Forelimb muscle (tissue), 1 donor: ENCODE measurements at regions not wholly inside any gene's neighbourhood (a gene's known extent, or its start where the extent isn't known, plus 50 kb on each side); places are given as distances from the start of the nearest gene placed in this dataset.
"Not testable (repeated sequence)": the region's sequence is repeated elsewhere in the genome, so short reads cannot be mapped to it uniquely, and the experiment has no call there.

ENCODE experiments used
- DNase-seq: peaks from one replicate; pipeline ENCODE4 v3.0.0-alpha.2; 2013; ENCODE audit warnings: low read depth

DNA sequence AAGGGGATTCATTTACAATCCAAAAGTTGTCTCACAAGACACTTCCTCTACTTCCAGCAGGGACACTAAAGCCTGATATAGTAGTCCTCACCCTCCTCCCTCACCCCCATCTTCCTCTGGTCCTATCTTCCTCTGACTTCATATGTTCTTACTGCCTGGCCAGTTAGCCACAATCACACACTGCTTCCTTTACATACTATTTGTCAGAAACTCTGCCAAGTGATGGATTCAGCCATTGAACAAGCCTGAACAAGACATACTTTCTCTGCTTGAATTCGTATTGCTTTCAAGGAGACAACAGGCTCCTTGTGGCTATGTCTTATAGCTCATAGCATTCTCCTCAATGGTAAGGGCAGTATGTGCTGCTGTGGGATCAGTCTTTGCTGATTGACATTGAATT lies 672.2 kb downstream of the BCL11A start:
- no peak for DNase-seq

DNA sequence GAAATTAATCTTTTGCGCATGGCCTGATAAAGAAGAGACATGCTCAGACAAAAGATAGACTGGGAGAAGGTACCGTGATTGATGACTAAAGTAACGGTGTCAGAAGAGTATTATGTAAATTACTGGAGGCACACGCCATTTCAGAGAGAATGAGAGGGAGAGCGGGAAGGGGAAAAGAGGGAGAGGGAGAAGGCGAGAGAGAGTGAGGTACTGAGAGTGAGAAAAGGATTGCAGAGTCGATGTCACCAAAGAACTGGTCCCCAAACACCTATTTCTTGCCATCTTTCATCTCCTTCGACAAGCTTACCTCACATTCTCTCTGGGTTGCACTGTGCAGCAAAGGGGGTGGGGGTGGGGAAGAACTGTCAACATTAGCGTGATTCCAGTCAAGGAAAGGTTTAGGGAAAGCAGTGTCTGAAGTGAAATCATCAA lies 673.7 kb downstream of the BCL11A start:
- DNase-seq, result no peak

DNA sequence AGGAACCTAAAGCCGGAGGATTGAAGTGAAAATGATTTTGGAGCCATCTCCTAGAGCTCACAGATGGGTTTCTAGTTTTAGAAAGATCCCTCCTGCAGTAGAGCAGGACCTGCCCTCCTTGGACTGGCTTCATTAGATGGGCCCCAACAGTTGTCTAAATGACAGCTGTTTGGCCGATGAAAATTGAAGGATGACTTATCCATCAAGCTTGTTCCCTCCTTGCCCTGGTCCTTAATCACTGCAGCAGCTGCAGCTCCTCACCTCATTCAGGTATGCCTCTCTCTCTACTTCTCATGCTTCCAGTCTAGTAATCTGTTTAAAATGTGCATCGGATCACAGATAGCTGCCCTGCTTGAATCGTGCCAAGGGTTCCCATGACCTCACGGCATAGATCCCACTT lies 677.6 kb downstream of the BCL11A start:
- no peak for DNase-seq

DNA sequence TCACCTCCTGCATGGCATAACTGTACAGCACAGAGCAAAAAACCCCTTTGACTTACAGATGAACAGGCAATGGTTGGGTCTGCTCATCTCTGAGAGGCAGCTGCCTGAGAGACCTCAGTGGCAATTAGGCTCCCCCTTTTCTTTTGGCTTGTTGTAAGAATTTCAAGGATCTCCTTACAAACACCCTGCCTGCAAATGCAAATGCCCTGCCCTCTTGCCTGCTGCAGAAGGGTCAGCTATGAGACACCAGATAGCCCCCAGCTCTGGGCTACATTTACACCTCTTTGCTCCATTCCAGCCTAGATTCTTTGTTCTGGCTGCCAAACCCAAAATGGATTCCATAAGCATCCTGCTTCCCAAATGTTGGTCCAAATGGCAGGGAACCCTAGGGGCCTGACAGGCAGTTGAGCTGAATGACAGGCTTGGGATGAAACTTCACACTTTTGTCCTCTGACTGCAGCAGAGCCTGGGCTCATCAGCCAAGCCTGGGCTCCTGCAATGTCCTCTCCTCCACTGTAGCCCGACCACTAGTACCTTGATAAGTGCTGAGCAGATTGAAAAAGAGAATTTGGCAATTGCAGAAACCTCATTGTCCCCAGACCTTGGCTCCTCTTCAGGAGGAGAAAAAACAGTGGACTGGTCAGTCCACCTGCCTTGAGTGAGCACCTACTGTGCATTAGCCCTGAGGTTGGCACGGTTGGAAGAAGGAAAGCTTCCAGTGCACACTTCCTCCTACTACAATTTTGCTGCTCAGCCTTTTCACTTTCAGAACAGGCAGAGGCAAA lies 678.3 kb downstream of the BCL11A start:
- DNase-seq, result no peak

DNA sequence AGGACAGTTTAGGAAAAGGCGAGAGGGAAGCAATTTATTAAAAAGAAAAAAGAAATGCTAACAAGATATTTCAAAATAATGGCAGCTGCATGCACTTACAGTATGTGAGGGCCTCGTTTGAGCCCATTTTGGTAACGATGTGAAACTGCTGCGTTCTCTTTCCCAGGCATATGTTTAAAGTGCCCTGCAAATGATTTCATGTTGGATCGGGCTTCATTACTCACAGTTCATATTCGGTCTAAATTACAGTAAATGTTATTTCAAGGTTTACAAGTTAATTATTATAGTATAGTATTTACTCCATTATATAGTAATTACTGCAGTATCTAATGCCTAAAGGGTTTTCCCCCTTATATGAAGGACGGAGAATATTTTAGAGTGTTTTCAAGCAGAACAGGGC lies 679.1 kb downstream of the BCL11A start:
- DNase-seq, result no peak

DNA sequence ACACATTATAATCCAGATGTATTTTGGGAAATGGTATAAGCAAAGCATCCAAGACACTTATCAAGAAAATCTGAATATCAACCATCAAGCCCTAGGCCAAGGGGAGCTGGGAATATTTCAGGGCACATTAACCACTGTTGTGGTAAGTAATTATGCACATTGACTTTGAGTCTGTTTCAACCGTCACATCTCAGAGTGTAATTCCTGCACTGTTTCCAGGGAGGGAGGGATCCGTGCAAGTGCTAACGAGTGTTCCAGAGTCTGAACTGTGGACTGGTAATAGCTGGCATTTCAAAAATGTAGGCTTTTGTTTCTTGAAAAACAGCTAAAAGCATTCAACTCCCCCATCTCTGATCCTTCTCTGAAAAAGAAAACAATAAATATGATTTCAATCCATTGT lies 681.6 kb downstream of the BCL11A start:
- DNase-seq, result no peak

DNA sequence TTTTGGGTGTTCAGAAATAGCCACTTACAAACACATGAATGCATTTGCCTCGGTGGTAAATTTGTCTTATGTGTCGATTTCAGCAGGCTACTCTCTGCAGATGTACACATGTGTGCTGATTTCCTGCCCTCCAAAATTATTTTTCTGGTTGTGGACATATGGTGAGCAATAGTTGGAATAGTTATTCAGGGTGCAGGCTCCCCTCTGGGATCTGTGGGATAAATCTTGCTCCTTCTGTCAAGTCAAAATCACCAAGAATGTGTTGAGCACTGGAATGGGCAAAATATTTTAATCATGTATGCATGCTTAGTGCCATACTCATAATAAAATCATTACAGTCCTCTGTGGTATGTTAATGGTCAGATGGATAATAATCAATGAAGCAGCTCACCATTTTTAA lies 684.5 kb downstream of the BCL11A start:
- no peak for DNase-seq

DNA sequence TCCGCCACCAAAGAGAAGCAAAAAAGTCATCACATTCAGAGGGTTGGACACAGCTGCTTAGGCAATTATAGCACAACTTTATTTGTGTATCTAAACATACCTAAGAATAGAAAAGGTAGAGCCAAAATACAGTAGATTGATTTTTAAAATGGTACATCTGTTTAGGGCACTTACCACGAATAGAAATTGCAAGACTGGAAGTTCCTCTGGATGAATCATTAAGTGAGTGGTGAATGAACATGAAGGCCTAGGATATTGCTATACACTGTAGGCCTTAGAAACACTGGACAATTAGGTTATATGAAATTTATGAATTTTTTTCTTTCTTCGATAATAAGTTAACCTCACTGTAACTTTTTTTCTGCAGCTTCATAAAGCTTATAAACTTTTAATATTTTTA lies 687.0 kb downstream of the BCL11A start:
- no peak for DNase-seq

DNA sequence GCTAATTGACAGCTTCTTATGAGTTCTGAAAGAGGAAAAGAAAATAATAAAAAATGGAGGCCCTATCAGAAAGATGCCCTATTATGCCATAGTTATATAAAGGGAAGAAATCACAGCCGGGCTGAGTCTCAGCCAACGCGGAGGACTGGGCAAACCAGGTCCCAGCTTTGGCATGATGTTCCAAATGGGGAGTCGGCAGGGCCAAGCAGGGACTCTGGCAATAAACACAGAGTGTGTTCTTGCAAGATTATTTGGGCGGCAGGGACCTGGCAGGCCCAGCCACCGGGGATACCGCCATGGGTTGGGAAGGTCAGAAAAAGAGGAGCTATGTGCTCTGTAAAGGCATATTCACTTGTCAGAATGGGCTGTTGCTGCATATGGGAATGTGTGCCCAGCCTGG lies 694.9 kb downstream of the BCL11A start:
- no peak for DNase-seq

DNA sequence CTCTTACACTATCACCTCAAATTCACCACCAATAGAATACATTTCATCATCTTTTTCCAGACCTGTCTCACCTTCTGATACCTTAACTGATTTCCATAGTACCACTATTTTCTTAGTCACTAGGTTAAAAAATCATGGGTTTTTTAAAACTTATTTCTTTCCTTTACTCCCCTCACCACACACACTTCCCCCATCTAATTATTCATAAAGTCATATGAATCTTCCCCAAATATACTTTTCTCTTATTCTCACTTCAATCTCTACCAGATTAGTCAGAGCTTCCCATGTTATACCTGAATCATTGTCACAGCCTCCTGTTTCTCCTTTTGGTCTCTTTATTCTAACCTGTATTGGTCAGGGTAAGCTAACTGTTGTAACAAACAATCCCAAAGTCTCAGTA lies 696.3 kb downstream of the BCL11A start:
- DNase-seq, result no peak

DNA sequence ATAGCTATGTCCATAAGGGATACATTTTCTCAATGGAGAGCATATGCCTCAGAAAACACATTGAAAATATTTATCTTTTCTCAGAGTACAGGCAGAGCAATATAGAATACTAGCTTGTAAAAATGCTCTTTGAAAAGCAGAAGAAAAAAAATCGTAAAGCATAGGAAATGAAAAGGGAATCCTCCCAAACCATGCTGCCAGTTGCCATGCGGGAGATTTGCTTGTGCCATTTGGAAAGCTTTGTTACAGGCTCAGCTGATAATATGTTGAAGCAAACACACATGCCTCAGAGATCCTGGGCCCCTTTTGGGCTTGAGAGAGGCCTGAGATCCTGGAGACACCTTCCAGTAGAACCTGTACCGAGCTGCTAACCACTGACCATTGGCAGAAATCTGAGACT lies 697.1 kb downstream of the BCL11A start:
- no peak for DNase-seq

DNA sequence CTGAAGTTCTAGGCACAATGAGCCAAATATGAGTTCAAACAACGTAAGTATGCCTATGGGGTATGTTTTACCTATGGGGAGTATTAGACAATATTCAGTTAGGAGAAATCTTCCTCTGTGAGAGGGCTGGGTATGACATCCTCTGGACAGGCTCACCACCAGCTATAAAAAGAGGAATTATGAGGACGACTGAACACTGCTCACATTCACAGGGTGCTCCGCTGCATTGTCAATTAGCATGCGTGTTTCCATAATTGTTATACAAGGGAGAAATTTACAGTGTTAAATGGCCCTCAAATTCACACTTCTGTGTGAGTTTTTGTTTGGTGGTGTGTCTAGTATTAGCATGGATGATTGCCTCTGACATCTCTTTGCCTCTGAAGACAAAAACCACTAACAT lies 700.4 kb downstream of the BCL11A start:
- no peak for DNase-seq

DNA sequence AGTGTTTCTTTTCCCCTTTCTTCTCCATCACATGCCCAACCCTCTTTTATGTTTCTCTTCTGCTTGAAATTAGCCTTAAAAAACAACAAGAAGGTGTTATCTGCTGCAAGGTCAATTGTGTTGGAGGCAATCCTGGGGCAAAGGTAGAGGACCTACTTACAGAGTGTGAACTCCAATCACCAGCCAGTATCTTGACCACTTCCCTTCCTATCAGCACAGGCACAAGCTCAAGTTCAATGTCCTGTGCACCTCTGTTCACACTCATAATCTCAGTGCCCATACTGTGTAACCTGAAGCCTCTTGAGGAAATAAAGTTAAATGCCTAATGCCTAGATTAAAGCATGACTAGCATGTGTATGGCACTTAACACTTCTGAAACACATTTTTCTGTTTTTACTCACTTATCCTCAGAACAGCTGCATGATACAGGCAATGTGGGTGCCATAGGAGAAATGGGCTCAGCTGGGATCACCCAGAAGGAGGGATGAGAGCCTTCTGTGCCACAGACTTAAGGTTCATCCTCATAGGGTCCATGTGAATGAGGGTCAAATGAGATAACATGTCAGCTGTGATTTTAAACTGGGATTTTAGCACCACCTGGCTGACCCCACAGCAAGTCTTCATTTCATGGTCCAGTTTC lies 701.5 kb downstream of the BCL11A start:
- no peak for DNase-seq

DNA sequence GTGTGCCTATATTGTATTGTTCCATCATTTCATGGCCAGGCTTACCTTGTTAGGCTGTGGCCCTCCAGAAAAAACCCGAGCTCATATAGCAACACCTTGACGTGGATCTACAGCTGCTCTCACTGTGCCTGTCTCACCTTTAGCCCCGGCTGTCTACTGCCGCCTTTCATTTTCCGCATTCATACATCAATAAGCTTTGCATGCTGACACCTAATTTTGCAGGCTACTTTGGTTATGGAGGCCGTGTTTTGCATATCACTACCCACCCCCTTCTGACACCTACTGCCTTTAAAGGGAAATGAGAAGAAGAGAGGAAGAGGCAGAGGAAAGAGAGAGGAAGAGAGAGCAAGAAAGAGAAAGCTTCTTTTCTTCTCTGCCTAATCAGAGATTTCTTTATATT lies 702.9 kb downstream of the BCL11A start:
- DNase-seq, result no peak

DNA sequence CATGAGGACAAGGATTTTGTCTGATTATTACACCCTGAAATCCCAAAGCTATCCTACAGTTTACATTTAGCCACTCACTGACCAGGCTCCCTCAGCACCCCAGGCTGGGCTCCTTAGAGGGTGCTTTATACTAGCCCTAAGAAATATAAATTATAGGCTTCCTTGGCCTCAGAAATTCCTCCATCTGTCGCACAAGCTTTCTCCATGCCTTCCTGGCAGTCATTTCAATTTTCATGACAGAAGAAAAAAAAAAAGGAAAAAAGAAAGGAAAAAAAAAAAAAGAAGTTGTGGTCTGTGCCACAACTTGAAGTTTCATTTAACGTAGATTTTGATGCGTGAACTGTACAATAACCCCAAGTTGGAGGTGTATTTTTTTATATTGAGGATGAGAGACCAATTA lies 719.5 kb downstream of the BCL11A start:
- no peak for DNase-seq

DNA sequence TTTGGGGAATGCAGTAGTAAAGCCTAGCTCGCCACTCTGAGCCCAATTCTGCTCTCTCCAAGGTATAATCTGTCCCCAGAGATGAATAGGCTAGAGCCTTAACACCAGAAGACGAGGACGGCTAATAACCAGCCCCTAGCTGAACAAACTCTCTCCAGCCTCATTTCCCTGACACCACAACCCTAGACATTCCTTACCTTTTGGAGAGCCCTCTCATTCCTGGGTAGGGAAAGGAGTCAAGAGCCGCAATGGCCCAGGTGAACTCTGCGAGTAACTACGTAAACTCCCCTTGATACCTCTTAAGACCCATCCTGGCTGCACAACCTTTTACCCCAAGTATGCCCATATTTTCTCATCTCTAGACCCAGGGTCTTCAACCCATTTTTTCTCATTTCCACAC lies 722.9 kb downstream of the BCL11A start:
- no peak for DNase-seq

DNA sequence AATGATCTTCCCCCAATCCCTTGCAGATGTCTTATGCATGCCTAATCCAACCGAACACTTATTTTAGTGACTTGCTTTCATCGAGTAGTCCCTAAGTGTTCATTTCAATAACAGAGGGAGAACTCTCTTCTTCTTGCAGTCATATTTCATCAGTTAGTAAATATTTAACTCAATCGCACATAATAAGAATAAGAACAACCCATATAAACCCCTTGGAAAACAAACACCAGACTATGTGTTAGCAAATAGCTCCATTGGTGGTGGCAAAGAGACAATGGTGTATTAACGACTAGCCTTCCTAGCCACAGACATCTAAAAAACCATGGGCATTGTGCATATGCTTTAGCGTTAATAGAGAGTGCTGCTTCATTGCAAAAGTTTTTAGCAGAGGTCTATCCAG lies 725.8 kb downstream of the BCL11A start:
- DNase-seq, result no peak

DNA sequence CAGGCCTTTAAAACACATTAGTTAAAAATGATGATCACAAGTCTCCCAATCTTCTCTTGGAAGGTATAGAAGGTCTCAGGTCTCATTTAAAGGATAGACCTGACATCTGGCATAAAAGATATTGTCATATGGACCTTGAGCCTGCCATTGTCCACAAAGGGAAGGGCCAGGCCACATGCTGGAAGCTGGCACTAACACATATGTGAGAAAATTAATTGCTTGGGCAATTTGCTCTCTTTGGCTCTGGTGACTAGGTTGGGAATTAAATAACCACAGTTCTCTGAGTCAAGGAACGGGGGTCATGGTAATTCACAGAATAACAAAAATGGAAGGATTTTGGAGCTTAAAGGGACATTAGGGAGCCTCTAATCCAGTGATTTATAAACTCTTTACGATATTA lies 727.3 kb downstream of the BCL11A start:
- DNase-seq, result no peak

DNA sequence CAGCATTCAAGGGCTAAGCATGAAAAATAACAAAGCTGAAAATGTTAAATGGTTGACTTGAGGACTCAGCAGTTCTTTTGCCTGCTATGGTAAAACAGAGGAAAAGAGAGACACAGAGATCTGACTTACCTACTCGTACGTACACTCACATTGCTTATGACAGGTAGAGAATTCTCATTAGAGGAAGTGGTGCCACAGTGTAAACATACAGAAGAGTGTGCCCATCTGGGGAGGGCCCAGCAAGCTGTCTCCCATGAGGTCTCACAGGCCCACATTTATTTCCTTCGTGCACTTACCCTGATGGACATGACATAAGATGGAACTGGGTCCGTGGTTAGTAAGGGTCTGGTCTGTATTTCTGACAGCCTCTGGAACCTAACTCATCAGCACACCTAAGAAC lies 729.1 kb downstream of the BCL11A start:
- no peak for DNase-seq

DNA sequence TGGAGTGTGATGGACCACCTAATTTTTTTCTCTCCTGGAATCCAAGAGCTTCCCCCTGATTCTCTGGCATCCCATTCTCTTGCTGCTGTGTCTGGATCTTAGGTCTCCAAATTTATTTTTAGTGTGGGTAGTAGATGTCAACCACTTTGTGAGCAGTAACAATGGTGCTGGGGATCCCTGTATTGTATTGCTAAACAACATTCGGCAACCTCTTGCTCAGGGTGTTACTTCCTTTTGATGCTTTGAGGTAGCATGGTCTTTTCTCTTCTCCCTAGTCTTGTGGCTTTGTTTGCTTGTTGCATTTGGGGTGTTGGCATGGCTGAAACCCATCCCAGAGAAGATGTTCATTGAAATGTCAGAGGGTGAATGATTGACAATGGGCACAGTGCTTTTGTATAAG lies 737.4 kb downstream of the BCL11A start:
- DNase-seq, result no peak

DNA sequence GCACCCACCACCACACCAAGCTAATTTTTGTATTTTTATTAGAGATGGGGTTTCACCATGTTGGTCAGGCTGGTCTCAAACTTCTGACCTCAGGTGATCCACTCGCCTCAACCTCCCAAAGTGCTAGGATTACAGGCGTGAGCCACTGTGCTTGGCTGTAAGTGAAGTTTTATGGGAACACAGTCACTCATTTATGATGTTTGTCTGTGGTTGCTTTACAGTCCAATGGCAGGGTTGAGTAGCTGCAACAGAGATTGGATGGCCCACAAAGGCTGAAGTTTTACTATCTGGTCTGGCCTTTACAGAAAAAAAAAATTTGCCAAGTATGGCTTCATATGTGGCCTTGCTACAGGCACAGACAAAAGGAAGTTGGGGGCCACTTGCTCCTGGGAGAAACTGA lies 743.2 kb downstream of the BCL11A start:
- not testable (repeated sequence) for DNase-seq

DNA sequence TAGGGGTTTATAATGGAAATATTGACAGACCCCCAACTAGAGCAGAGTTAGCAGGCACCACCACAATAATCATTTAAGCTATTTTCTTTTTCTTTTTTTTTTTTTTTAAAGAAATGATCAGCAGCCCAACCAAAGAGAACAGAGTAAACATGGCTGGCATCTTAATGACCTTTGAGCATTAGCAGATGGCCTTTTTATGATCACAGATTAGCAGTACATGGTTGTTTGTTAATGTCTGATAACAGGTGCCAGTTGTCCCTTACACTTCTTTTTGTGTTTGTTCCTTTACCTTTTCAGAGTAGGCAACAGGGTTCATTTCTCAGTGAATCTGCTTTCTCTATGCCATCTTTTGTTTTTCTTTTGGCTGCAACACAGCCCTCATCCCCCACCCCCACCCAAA lies 747.0 kb downstream of the BCL11A start:
- no peak for DNase-seq

DNA sequence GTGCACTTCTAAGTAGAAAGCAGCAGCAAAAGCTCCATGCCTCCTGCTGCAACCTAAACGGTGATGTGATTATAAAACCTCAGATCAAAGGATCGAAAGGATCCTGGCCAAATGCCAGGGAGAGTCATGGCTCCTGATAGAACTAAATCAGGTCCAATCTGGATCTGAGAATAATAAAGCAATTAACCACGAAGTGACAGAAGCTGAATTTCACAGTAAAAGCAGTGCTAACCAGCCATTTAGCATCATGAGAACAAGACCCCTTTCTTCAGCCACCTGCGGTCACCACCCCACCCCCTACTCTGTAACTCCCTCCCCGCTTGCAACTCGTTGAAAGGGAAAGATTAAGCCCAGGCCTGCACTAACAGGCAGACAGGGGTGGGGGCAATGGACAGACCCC lies 748.7 kb downstream of the BCL11A start:
- DNase-seq, result no peak

DNA sequence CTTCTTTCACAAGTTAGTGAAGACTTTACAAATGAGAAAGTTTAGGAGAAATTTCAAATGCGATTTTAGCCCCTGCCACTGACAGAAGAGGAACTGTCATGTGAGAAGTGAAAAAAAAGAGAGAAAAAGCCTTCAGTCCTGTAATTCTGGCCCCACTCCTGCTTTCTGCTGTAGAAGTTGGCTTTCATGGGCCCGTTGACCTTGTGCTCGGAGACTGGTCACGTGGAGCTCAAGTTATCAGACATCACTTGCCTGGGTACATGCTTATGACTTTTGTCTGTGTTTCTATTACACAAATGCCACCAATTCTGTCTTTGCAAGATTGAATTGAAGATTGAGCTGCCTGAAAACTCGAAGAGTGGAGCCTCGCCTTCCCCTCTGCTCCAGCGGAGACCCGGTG lies 749.9 kb downstream of the BCL11A start:
- DNase-seq, result no peak
